ENCODE measurements at regions not wholly inside any gene's neighbourhood (a gene's known extent, or its start where the extent isn't known, plus 50 kb on each side); places are given as distances from the start of the nearest gene placed in this dataset.

GRCh38 chr10:10403762-10404161, 613.9 kb upstream of the CELF2 start:
- Histone ChIP-seq H3K36me3 (ENCODE audit: low read length) (no peaks in the 10 kb centered on the region), H3K9ac (ENCODE audit: low read length) (no peak overlapping the region), H3K27ac (ENCODE audit: low read depth, low read length) (no peak overlapping the region), H3K79me2 (ENCODE audit: insufficient read depth, low read length) (no peaks in the 10 kb centered on the region), H3K4me2 (ENCODE audit: low read depth, low read length, poor library complexity, severe bottlenecking) (no peak overlapping the region), H2AFZ (ENCODE audit: low read depth, low read length, severe bottlenecking) (no peak overlapping the region), H3K9me3 (ENCODE audit: insufficient read depth, low read length) (no peaks in the 10 kb centered on the region), H3K9me2 (replicated peaks; ENCODE audit: insufficient read depth, low read length) (no peaks in the 10 kb centered on the region), H3F3A (ENCODE audit: insufficient read depth) (no peaks in the 10 kb centered on the region), H3K4me3 (ENCODE audit: insufficient read depth, low read length, poor library complexity, severe bottlenecking) (no peak overlapping the region), H3K27me3 (ENCODE audit: low read length) (no peaks in the 10 kb centered on the region), H4K20me1 (ENCODE audit: low read depth, low read length) (no peaks in the 10 kb centered on the region)
- TF ChIP-seq CTCF (IDR thresholded peaks at IDR 0.05; ENCODE audit: insufficient read depth, low read length, poor library complexity, severe bottlenecking), result no peak
- TF ChIP-seq EZH2phosphoT487 (conservative IDR thresholded peaks at IDR 0.05; ENCODE audit: low read length), result no peak

- H2AFZ ChIP-seq (ENCODE audit: low read depth, low read length, severe bottlenecking), result no peak overlapping the region
- H3K36me3 ChIP-seq (ENCODE audit: low read length), result no peaks in the 10 kb centered on the region
- no peak overlapping the region for H3K4me2 ChIP-seq (ENCODE audit: low read depth, low read length, poor library complexity, severe bottlenecking)
- no peaks in the 10 kb centered on the region for H3K79me2 ChIP-seq (ENCODE audit: insufficient read depth, low read length)
- no peak overlapping the region for H3K9ac ChIP-seq (ENCODE audit: low read length)
- H4K20me1 ChIP-seq (ENCODE audit: low read depth, low read length), result no peaks in the 10 kb centered on the region
- no peak overlapping the region for H3K27ac ChIP-seq (ENCODE audit: low read depth, low read length)
- H3F3A ChIP-seq (ENCODE audit: insufficient read depth), result no peaks in the 10 kb centered on the region
- no peaks in the 10 kb centered on the region for H3K9me3 ChIP-seq (ENCODE audit: insufficient read depth, low read length)
- TF ChIP-seq CTCF (IDR thresholded peaks at IDR 0.05; ENCODE audit: insufficient read depth, low read length, poor library complexity, severe bottlenecking), result no peak
- no peak for TF ChIP-seq EZH2phosphoT487 (conservative IDR thresholded peaks at IDR 0.05; ENCODE audit: low read length)
- no peaks in the 10 kb centered on the region for H3K9me2 ChIP-seq (replicated peaks; ENCODE audit: insufficient read depth, low read length)
- no peak overlapping the region for H3K4me3 ChIP-seq (ENCODE audit: insufficient read depth, low read length, poor library complexity, severe bottlenecking)
- no peaks in the 10 kb centered on the region for H3K27me3 ChIP-seq (ENCODE audit: low read length)
Measured at GRCh38 chr10:10417671-10418070, 600.0 kb upstream of the CELF2 start.

GRCh38 chr10:10418387-10418786, 599.3 kb upstream of the CELF2 start:
- TF ChIP-seq EZH2phosphoT487 (conservative IDR thresholded peaks at IDR 0.05; ENCODE audit: low read length), result no peak
- no peak for TF ChIP-seq CTCF (IDR thresholded peaks at IDR 0.05; ENCODE audit: insufficient read depth, low read length, poor library complexity, severe bottlenecking)
- H3K9me3 ChIP-seq (ENCODE audit: insufficient read depth, low read length), result no peaks in the 10 kb centered on the region
- no peak overlapping the region for H3K4me3 ChIP-seq (ENCODE audit: insufficient read depth, low read length, poor library complexity, severe bottlenecking)
- no peaks in the 10 kb centered on the region for H4K20me1 ChIP-seq (ENCODE audit: low read depth, low read length)
- no peak overlapping the region for H3K9ac ChIP-seq (ENCODE audit: low read length)
- no peak overlapping the region for H2AFZ ChIP-seq (ENCODE audit: low read depth, low read length, severe bottlenecking)
- no peaks in the 10 kb centered on the region for H3K27me3 ChIP-seq (ENCODE audit: low read length)
- no peaks in the 10 kb centered on the region for H3F3A ChIP-seq (ENCODE audit: insufficient read depth)
- no peaks in the 10 kb centered on the region for H3K79me2 ChIP-seq (ENCODE audit: insufficient read depth, low read length)
- H3K36me3 ChIP-seq (ENCODE audit: low read length), result no peaks in the 10 kb centered on the region
- no peak overlapping the region for H3K27ac ChIP-seq (ENCODE audit: low read depth, low read length)
- H3K9me2 ChIP-seq (replicated peaks; ENCODE audit: insufficient read depth, low read length), result no peaks in the 10 kb centered on the region
- no peak overlapping the region for H3K4me2 ChIP-seq (ENCODE audit: low read depth, low read length, poor library complexity, severe bottlenecking)

- no peak for TF ChIP-seq EZH2phosphoT487 (conservative IDR thresholded peaks at IDR 0.05; ENCODE audit: low read length)
- TF ChIP-seq CTCF (IDR thresholded peaks at IDR 0.05; ENCODE audit: insufficient read depth, low read length, poor library complexity, severe bottlenecking), result no peak
- Histone ChIP-seq H3K4me2 (ENCODE audit: low read depth, low read length, poor library complexity, severe bottlenecking) (no peak overlapping the region), H3F3A (ENCODE audit: insufficient read depth) (no peaks in the 10 kb centered on the region), H4K20me1 (ENCODE audit: low read depth, low read length) (no peaks in the 10 kb centered on the region), H3K9me3 (ENCODE audit: insufficient read depth, low read length) (no peaks in the 10 kb centered on the region), H3K27ac (ENCODE audit: low read depth, low read length) (no peak overlapping the region), H3K4me3 (ENCODE audit: insufficient read depth, low read length, poor library complexity, severe bottlenecking) (no peak overlapping the region), H3K27me3 (ENCODE audit: low read length) (no peaks in the 10 kb centered on the region), H3K79me2 (ENCODE audit: insufficient read depth, low read length) (no peaks in the 10 kb centered on the region), H2AFZ (ENCODE audit: low read depth, low read length, severe bottlenecking) (no peak overlapping the region), H3K9ac (ENCODE audit: low read length) (no peak overlapping the region), H3K36me3 (ENCODE audit: low read length) (no peaks in the 10 kb centered on the region), H3K9me2 (replicated peaks; ENCODE audit: insufficient read depth, low read length) (no peaks in the 10 kb centered on the region)
Measured at GRCh38 chr10:10421071-10421470, 596.6 kb upstream of the CELF2 start.
